ENCODE measurements at regions not wholly inside any gene's neighbourhood (a gene's known extent, or its start where the extent isn't known, plus 50 kb on each side); places are given as distances from the start of the nearest gene placed in this dataset.
"Not testable (repeated sequence)": the region's sequence is repeated elsewhere in the genome, so short reads cannot be mapped to it uniquely, and the experiment has no call there.

DNA sequence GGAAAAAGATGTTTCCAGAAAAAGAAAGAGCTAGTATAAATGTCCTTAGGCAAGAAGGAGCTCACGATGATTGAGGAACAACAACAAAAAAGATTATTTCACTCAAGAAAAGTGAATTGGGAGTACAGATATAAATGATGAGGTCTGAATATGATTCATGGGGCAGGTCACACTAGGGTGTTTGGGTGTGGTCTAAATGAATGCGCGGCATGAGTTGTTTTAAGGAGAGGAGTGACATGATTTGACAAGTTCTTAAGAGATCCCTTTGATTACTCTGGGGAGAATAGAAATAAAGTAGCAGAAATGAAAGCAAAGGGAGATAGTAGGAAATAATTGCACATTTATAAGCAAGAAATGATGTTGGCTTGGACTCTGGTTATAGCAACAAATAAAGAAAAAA lies 59.3 kb downstream of the NUTM2D start:
- not testable (repeated sequence) for ATAC-seq

DNA sequence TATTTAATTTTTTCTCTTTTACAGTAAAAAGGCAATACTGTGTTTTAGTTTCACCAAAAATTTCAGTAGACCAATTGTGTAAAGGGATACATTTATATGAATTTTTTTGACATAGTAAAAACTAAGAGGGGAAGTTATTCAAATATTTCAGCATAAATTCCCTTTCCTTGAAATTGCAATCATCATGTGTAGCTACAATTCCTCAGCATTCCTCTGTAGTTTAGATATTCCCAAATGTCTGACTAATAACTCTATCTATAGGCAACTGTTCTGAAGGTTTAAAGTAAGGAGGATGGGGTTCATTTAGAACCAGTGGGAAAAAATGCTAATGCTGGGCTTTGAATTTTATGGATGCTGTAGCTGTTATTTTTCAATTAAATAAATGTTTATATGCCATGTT lies 65.1 kb downstream of the NUTM2D start:
- ATAC-seq, result not testable (repeated sequence)

GRCh38 chr10:87424697-87425373 lies 67.3 kb downstream of the NUTM2D start:
- not testable (repeated sequence) for ATAC-seq

DNA sequence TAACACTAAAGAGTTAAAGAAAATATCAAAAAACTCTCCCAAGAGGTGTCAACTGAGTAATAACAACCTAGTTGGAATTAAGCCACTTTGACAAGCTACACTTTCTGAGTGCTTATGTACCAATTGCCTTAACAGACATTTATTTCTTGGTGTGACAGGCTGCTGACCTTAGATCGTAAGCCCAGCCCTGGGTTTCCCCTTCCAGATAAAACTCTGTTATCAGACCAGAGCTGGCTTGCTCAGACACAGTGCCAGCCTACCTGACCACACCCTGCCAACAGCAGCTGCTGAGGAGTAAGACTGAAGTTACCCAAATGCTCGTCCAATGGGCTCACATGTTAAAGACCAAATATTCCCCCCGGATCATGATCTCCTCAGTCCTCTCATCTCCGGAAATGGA lies 70.9 kb upstream of the MINPP1 start:
- ATAC-seq, result not testable (repeated sequence)

DNA sequence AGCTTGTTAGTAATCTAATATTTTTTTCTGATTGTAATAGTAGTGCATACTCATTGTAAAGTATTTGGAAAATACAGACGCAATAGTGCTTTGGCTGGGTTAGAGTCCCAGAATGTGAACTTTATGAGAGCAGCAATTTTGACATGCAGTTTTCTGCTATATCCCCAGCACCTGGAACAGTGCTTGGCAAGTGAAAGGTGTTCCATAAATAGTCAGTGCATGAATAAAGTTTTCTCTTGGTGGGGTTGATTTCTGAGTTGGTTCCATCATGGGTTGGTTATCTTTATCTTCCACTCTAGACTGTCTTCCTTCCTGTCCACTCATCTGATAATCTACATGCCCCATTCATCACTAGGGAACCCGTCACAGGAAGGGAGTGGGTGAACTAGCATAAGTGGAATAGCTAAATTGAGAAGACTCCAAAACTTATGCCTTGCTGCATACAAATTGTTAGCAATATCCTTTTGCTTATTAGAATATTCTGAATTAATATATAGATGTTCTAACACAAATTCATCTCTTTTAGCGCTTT lies 69.3 kb upstream of the MINPP1 start:
- not testable (repeated sequence) for ATAC-seq

DNA sequence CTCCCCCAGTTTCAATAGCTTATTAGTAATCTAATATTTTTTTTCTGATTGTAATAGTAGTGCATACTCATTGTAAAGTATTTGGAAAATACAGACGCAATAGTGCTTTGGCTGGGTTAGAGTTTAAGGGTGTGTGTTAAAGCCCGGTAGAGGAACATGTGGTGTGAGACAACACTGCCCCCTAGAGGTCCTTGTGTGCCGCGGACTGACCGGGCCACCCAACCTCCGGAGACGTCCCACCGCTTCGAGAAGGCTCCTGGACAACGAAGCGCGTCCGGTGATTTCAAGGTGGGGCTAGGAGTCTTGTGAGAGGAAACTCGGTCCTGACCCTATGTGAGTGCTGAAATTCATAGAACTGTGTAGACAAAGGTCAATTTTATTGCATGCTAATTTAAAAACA lies 68.6 kb upstream of the MINPP1 start:
- peak; percentile 100 for ATAC-seq

- not testable (repeated sequence) for ATAC-seq
Observed at GRCh38 chr10:87437450-87437849, 67.2 kb upstream of the MINPP1 start.

Data from SK-N-SH treated with all-trans-retinoic acid at 6 μM for 48 hours (cell line).